Muscle layer of duodenum (tissue), 2 donors: ENCODE measurements at regions not wholly inside any gene's neighbourhood (a gene's known extent, or its start where the extent isn't known, plus 50 kb on each side); places are given as distances from the start of the nearest gene placed in this dataset.

ENCODE experiments used
- H3K27ac ChIP-seq: one replicate; pipeline ENCODE4 v1.7.0; 2013; ENCODE audit warnings: mild to moderate bottlenecking, low read length
- H3K27me3 ChIP-seq: one replicate; pipeline ENCODE4 v1.7.0; 2013; ENCODE audit warnings: low read depth, mild to moderate bottlenecking, control low read depth, low read length
- H3K36me3 ChIP-seq, 2 donors: one replicate each; pipeline ENCODE4 v1.7.0; 2013; ENCODE audit warnings: low read length in 2 of 2, control low read depth in 1 of 2, mild to moderate bottlenecking in 1 of 2; ENCODE audit not compliant: insufficient read depth in 2 of 2, control insufficient read depth in 1 of 2
- H3K4me1 ChIP-seq, 2 donors: one replicate each; pipeline ENCODE4 v1.7.0; 2013; ENCODE audit warnings: low read length in 2 of 2, mild to moderate bottlenecking in 2 of 2, control low read depth in 1 of 2, moderate library complexity in 1 of 2; ENCODE audit not compliant: insufficient read depth in 2 of 2, control insufficient read depth in 1 of 2
- H3K4me3 ChIP-seq, 2 donors: one replicate each; pipeline ENCODE4 v1.7.0; 2013; ENCODE audit warnings: low read length in 2 of 2, low read depth in 1 of 2, mild to moderate bottlenecking in 1 of 2
- H3K9me3 ChIP-seq, 2 donors: one replicate each; pipeline ENCODE4 v1.7.0; 2013; ENCODE audit warnings: low read length in 2 of 2, control low read depth in 1 of 2, mild to moderate bottlenecking in 1 of 2; ENCODE audit not compliant: control insufficient read depth in 1 of 2
- donor health status: healthy.

DNA sequence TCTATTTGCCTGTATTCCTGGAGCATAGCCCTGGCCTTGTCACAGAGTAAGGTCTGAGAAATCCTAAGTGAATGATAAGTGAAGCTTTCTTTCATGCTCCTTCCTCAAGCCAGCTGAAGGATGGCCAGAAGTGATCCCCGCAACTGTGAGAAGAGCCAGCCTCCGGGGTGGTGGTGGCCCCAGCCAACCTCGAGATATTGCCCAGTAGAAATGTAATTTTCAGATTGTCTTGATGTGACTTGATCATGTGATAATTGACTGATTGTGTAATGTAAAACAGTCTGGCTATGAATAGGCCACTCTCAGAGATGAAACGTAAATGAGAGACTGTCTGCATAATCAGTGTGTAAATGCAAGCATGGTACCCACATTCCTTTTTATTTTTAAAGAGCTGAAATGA, 242.4 kb upstream of the CAMK1G start:
- Histone ChIP-seq H3K27ac (no peak overlapping the region), H3K4me1 (peaks cover 6% of the 10 kb centered on the region in 2 donors)

DNA sequence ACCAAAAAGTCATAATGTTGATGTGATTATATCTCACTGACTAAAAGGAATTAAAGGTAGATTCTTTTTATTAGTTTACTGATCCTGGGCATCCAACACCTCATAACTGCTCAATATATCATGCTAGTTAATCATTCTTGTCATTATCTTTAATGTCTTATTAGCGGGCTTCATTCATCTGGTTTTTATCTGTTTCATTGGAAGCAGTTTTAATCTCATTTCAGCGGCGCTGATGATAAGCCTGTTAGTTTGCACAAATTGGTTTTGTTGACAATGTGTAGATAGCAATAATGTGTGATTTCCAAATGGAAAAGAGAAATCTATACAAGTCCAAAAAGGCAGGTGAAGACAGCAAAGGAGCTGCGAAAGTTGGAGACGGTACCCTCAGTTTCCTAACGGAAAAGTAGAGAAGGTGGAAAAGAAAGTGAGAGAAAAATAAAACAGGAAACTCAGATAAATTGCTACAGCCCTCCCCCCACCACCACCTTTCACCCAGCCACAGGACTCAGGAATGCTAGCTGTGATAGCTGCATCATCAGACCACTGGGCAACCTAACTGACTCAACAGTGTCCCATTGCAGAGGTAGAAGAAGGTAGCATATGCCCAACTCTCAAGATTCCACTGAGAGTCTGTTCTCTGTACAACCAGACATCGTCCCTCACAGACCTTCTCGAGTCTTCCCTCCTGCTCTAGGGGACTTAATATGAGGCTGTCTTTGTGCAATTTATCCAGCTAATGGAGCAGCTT, 241.7 kb upstream of the CAMK1G start:
- Histone ChIP-seq H3K9me3 (no peaks in the 10 kb centered on the region), H3K4me3 (no peak overlapping the region), H3K36me3 (no peaks in the 10 kb centered on the region), H3K27ac (no peak overlapping the region), H3K4me1 (peaks cover 6% of the 10 kb centered on the region in 2 donors), H3K27me3 (no peaks in the 10 kb centered on the region)

More for the DNA sequence above, 242.4 kb upstream of the CAMK1G start:
- no peaks in the 10 kb centered on the region for H3K9me3 ChIP-seq
- H3K27me3 ChIP-seq, result no peaks in the 10 kb centered on the region
- H3K4me3 ChIP-seq, result no peak overlapping the region
- no peaks in the 10 kb centered on the region for H3K36me3 ChIP-seq

DNA sequence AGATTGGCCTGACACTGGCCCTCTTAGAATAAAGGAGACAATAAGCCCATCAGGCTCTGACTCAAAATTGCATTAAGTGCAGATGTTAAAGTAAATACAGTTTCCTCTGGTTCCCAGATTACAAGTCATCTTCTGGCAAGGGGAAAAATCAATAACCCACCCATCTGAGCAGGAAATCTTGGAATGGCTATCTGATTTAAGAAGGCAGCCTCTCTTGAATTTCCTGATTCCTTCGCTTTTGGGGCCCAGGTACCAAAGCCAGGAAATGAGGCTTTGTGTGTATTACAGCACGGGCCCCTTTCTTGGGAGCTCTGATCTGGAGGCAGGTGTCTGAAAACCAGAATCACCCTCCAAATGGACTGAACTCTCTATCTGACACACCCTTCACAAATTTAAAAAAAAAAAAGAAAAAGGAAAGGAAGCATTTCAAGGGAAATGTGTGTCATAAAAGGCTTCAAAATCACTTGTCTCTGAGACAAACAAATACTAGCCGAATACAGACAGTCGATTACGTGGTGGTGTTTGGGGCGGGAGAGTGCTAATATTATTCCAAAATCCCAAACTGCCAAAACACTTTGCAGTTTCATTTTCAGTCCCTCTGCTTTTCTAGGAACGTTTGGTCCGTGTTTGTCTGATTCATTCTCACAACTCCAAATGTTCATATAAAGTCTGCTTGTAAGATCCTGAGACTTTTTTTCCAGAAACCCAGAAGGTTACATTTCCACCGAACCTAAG, 240.9 kb upstream of the CAMK1G start:
- H3K27ac ChIP-seq, result no peak overlapping the region
- no peaks in the 10 kb centered on the region for H3K36me3 ChIP-seq
- no peak overlapping the region for H3K4me3 ChIP-seq
- no peaks in the 10 kb centered on the region for H3K9me3 ChIP-seq
- peaks cover 6% of the 10 kb centered on the region in 2 donors for H3K4me1 ChIP-seq
- no peaks in the 10 kb centered on the region for H3K27me3 ChIP-seq

DNA sequence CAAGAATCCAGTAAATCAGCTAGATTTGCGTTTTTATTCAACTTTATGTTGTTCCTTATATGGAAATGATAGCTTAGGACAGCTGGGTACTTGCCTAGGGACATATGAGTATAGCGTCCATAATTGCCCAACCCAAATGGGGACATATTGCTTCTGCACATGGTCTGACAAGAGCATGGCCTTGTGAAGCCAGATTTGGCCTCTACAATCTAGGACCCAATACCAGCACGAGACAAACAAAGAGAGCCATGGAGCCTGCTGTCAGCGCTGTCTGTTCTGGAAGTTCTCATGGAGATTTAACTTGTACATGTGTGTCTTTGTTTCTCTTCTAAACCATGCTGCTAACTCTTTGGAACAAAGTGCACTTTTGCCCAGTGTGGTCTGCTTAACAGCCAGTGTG, 240.0 kb upstream of the CAMK1G start:
- H3K9me3 ChIP-seq, result no peaks in the 10 kb centered on the region
- peaks cover 6% of the 10 kb centered on the region in 2 donors for H3K4me1 ChIP-seq
- no peak overlapping the region for H3K4me3 ChIP-seq
- H3K27me3 ChIP-seq, result no peaks in the 10 kb centered on the region
- no peaks in the 10 kb centered on the region for H3K36me3 ChIP-seq
- H3K27ac ChIP-seq, result no peak overlapping the region

DNA sequence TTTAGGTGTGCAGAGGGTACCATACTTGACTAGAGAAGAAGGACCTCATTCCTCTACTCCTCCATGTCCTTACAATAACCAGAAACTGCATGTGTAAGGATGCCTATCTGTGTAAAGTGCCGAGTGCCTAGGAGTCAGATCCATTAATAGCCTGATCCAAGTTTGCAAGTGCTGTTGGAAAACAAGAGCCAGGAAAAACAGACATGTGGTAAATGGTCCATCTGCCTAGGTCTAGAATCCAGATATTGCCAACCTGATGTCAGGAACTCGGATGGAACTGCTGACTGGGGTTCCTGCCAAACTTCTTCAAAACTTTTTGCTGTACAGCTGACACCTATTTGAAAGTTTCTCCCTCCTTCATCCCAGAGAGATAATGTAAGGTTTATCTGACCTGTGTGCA, 239.4 kb upstream of the CAMK1G start:
- Histone ChIP-seq H3K9me3 (no peaks in the 10 kb centered on the region), H3K4me1 (peaks cover 6% of the 10 kb centered on the region in 2 donors), H3K27ac (no peak overlapping the region), H3K36me3 (no peaks in the 10 kb centered on the region), H3K4me3 (no peak overlapping the region), H3K27me3 (no peaks in the 10 kb centered on the region)

DNA sequence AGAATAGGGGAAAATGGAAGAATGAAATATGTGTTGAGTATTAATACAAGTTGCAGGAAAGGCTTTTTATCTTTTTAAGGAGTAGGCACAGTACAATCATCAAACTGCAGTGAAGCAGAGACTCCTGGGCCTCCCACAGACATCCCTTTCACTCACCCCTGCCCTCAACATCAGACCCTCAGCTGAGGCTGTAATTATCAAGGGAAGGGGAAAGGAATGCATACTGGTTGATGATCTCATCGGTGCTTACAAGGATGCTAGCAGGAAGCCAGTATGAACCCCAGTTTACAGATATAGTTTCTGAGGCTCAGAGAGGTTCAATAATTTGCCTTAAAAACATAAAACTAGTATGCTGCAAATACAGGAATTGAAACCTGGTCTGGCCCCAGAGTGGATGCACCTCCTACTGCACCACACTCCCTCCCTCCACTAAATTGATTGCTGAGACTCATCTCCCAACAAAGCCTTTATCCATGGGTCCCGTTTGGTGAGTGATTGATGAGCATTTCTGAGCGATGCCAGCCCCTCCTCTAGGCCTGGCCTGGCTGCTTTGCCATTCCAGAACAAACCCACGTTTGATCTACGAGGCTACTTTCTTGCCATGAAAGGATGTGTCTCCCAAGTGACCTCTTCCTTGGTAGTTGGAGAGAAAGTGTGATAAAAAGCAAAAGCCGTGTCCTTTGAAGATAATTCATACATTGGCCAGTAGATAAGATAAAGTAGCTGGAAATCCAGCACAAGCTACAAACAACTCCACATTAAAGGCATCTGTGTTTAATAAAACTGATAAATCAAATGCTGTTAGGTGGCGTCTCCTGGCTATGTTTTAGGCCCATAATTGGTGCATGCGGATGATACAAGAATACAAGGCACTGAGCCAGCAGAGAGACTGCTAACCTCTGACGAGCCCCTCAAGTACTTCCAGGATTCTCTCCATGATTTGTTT, 233.9 kb upstream of the CAMK1G start:
- H3K4me1 ChIP-seq, result no peaks in the 10 kb centered on the region
- H3K4me3 ChIP-seq, result no peak overlapping the region
- H3K27ac ChIP-seq, result no peak overlapping the region
- no peaks in the 10 kb centered on the region for H3K9me3 ChIP-seq
- H3K27me3 ChIP-seq, result no peaks in the 10 kb centered on the region
- H3K36me3 ChIP-seq, result no peaks in the 10 kb centered on the region

DNA sequence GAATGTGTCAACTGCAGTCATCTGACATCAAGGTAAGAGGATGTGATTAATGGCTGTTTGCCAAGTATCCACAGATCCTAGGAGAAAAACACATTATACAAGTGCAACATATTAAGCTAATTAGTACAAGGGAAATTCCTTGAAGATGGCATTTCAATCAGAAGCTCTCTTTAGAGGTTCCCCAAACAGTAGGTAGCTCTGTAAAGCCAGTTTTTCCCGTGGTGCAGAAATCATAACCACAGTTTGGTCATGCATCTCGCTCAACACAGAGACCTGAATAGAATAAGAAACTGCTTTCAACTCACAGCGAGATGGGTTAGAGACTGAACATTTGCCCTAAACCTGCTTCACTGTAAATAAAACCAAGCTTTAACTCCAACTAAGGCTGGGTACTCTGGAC, 230.5 kb upstream of the CAMK1G start:
- no peaks in the 10 kb centered on the region for H3K36me3 ChIP-seq
- H3K4me3 ChIP-seq, result no peak overlapping the region
- no peaks in the 10 kb centered on the region for H3K27me3 ChIP-seq
- H3K9me3 ChIP-seq, result no peaks in the 10 kb centered on the region
- no peak overlapping the region for H3K27ac ChIP-seq
- no peaks in the 10 kb centered on the region for H3K4me1 ChIP-seq

DNA sequence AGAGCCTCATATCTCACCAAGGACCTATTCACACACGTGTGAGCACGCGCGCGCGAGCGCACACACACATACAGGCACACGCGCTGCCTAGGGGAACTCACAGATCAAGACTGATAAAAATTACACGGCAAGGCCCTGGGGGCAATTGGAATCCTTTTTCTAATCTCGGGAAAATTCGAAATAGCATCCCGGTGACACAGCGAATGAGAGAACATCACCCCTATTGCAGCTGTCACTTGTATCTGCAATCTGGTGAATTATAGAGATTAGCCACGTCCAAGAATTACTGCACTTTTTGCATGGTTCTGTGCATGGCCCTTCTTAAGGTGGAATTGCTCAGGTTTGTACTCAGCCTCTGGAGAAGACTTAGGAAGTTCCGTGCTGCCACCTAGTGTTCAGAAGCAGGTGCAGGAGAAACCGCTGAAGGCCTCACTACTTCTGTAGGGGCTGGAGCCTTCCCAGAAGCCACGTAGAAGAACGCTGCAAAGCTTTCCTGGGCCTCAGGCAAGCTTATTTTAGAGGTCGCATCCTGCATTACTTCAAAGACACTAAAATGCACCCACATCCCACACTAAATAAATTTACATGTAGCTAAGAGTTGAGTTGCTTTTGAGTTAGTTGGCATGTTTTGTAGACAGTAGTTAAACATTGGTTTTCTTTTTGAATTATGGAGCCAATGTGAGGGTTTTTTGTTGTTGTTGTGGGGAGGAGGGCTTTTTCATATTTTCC, 229.2 kb upstream of the CAMK1G start:
- H3K9me3 ChIP-seq, result no peaks in the 10 kb centered on the region
- no peaks in the 10 kb centered on the region for H3K4me1 ChIP-seq
- H3K4me3 ChIP-seq, result no peak overlapping the region
- no peaks in the 10 kb centered on the region for H3K27me3 ChIP-seq
- no peak overlapping the region for H3K27ac ChIP-seq
- H3K36me3 ChIP-seq, result no peaks in the 10 kb centered on the region

DNA sequence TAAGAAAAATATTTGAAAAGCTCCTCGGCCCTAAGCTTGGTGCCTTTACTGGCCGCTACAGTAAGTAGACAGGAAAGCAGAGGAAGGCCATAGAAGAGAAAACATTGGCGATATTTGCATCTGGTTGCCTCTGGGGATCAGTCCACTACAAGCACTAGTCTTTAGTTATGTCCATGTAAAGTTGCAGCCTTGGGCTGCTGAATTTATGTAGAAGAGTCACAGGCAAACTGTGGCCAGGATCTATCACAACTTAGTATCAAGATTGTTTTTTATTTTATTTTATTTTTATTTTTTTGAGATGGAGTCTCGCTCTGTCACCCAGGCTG, 228.7 kb upstream of the CAMK1G start:
- no peaks in the 10 kb centered on the region for H3K27me3 ChIP-seq

DNA sequence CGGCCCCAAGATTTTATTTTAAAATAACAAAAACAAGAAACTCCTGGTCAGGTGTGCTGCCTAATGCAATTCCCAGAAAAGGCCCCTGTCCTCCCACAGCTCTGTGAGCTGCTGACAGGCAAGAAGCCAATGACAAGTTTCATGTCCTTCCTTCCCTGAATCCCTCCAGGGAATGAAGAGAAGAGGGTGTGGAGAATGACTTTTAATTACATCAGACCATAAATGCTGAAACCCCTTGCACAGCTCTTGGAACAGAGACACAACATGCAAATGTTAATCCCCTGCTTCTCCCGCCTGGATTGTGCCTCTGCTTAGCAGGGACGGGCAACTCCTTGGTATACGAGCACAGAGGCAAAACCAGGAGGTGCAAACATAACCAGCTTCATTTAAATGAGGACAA, 228.1 kb upstream of the CAMK1G start:
- no peaks in the 10 kb centered on the region for H3K36me3 ChIP-seq
- H3K4me1 ChIP-seq, result no peaks in the 10 kb centered on the region
- H3K27ac ChIP-seq, result no peak overlapping the region
- H3K27me3 ChIP-seq, result no peaks in the 10 kb centered on the region
- no peaks in the 10 kb centered on the region for H3K9me3 ChIP-seq
- no peak overlapping the region for H3K4me3 ChIP-seq

More for the DNA sequence above, 228.7 kb upstream of the CAMK1G start:
- Histone ChIP-seq H3K36me3 (no peaks in the 10 kb centered on the region), H3K9me3 (no peaks in the 10 kb centered on the region), H3K4me3 (no peak overlapping the region), H3K4me1 (no peaks in the 10 kb centered on the region), H3K27ac (no peak overlapping the region)

DNA sequence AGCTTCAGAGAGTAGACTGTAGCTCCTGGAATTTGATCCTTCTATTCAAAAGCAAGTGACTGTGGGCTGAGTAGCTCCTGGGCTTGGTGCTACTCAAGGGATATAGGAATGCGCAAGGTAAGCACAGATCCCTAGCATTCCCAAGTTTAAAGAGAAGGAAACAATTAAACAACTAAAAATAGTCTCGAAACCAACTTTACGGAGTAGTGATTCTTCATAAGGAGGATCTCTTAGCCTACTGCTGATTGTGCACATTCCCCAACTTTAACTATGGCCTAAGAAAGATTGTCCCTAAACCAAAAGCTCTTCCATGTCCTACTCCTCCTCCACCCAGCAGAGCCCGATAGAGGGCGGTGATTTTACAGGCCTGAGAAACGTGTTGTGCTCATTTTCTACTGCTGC, 226.5 kb upstream of the CAMK1G start:
- H3K27ac ChIP-seq, result no peak overlapping the region

More for the DNA sequence above, 226.5 kb upstream of the CAMK1G start:
- no peaks in the 10 kb centered on the region for H3K36me3 ChIP-seq
- no peak overlapping the region for H3K4me3 ChIP-seq
- no peaks in the 10 kb centered on the region for H3K9me3 ChIP-seq
- H3K4me1 ChIP-seq, result no peaks in the 10 kb centered on the region
- no peaks in the 10 kb centered on the region for H3K27me3 ChIP-seq
